WTC11 (cell line): ENCODE measurements at regions not wholly inside any gene's neighbourhood (a gene's known extent, or its start where the extent isn't known, plus 50 kb on each side); places are given as distances from the start of the nearest gene placed in this dataset.

Experiments
- ATAC-seq: fragments of 200-7000 bp; cut with Tn5 transposase; 2 replicates; pipeline ENCODE4 v1.10.0; 2021; ENCODE audit warnings: mild to moderate bottlenecking, moderate library complexity
- CTCF ChIA-PET: fragments of 300-600 bp; sonication (Branson Sonifier 250); formaldehyde crosslinking; loops from one replicate; lab custom pipeline; 2021; ENCODE audit warnings: antibody characterized with exemption; lab: Charles Lee
- POLR2A ChIA-PET: fragments of 350-600 bp; sonication (Branson Sonifier 250); formaldehyde crosslinking; loops from one replicate; lab custom pipeline; 2021; ENCODE audit warnings: antibody characterized with exemption; lab: Charles Lee
- DNase-seq: peaks from one replicate; pipeline ENCODE4 v3.0.0; 2021; ENCODE audit warnings: low spot score
- H3K27ac Mint-ChIP-seq: 2 replicates; pipeline ENCODE4 v1.8.0; 2021; ENCODE audit warnings: mixed read lengths
- H3K27me3 Mint-ChIP-seq: 2 replicates; pipeline ENCODE4 v1.8.0; 2021; ENCODE audit warnings: low read depth, mild to moderate bottlenecking, moderate library complexity, mixed read lengths
- H3K36me3 Mint-ChIP-seq: 2 replicates; pipeline ENCODE4 v1.8.0; 2021; ENCODE audit warnings: mixed read lengths
- H3K4me1 Mint-ChIP-seq: 2 replicates; pipeline ENCODE4 v1.8.0; 2022; ENCODE audit warnings: mixed read lengths
- H3K4me3 Mint-ChIP-seq: 2 replicates; pipeline ENCODE4 v1.8.0; 2021; ENCODE audit warnings: mild to moderate bottlenecking, moderate library complexity, mixed read lengths
- H3K9me3 Mint-ChIP-seq: 2 replicates; pipeline ENCODE4 v1.8.0; 2021; ENCODE audit warnings: mixed read lengths
- FOXK1 ChIP-seq: sonication (generic); formaldehyde crosslinking; IDR thresholded peaks from 2 replicates; pipeline ENCODE4 v1.8.0; 2022; ENCODE audit warnings: mild to moderate bottlenecking, moderate library complexity, missing genetic modification reagents
- IRF2 ChIP-seq: sonication (generic); formaldehyde crosslinking; IDR thresholded peaks from 2 replicates; pipeline ENCODE4 v1.8.0; 2022; ENCODE audit warnings: low read depth, missing genetic modification reagents, borderline replicate concordance
- MYBL2 ChIP-seq: sonication (generic); formaldehyde crosslinking; IDR thresholded peaks from 2 replicates; pipeline ENCODE4 v1.8.1; 2023; ENCODE audit warnings: mild to moderate bottlenecking, moderate library complexity, missing genetic modification reagents
- NFYB ChIP-seq: sonication (generic); formaldehyde crosslinking; conservative IDR thresholded peaks from 2 replicates; pipeline ENCODE4 v1.8.0; 2022; ENCODE audit warnings: low read depth, missing genetic modification reagents
- NR1H2 ChIP-seq: sonication (generic); formaldehyde crosslinking; IDR thresholded peaks from 2 replicates; pipeline ENCODE4 v1.9.0; 2021; ENCODE audit warnings: mild to moderate bottlenecking, moderate library complexity, missing genetic modification reagents
- NR3C1 ChIP-seq: sonication (generic); formaldehyde crosslinking; conservative IDR thresholded peaks from 2 replicates; pipeline ENCODE4 v1.8.1; 2023; ENCODE audit warnings: low read depth, mild to moderate bottlenecking, missing genetic modification reagents
- TEAD4 ChIP-seq: sonication (generic); formaldehyde crosslinking; IDR thresholded peaks from 2 replicates; pipeline ENCODE4 v1.8.0; 2022; ENCODE audit warnings: mild to moderate bottlenecking, missing genetic modification reagents
- ZNF263 ChIP-seq: sonication (generic); formaldehyde crosslinking; IDR thresholded peaks from 2 replicates; pipeline ENCODE4 v1.8.1; 2022; ENCODE audit warnings: low read depth, mild to moderate bottlenecking, moderate library complexity, missing genetic modification reagents
- ZNF396 ChIP-seq: fragments of 250-450 bp; sonication (Bioruptor Pico); IDR thresholded peaks from 2 replicates; pipeline ENCODE4 v1.8.0; 2021; ENCODE audit warnings: mild to moderate bottlenecking, moderate library complexity, borderline replicate concordance
- ZNF416 ChIP-seq: fragments of 250-450 bp; sonication (Bioruptor Pico); IDR thresholded peaks from 2 replicates; pipeline ENCODE4 v1.9.0; 2021; ENCODE audit warnings: mild to moderate bottlenecking, inconsistent platforms
- TF ChIP-seq, protein P1 (sequence below): sonication (generic); formaldehyde crosslinking; IDR thresholded peaks from 2 replicates; pipeline ENCODE4 v1.8.0; 2022; ENCODE audit warnings: mild to moderate bottlenecking, missing genetic modification reagents
- TF ChIP-seq, protein P2 (sequence below): sonication (generic); formaldehyde crosslinking; IDR thresholded peaks from 2 replicates; pipeline ENCODE4 v1.8.1; 2023; ENCODE audit warnings: mild to moderate bottlenecking, missing genetic modification reagents
- TF ChIP-seq, protein P3 (sequence below): sonication (generic); formaldehyde crosslinking; IDR thresholded peaks from 2 replicates; pipeline ENCODE4 v1.8.0; 2023; ENCODE audit warnings: mild to moderate bottlenecking, missing genetic modification reagents
- TF ChIP-seq, protein P4 (sequence below): fragments of 250-450 bp; sonication (Bioruptor Pico); IDR thresholded peaks from 2 replicates; pipeline ENCODE4 v1.9.0; 2021; ENCODE audit warnings: moderate library complexity, mild to moderate bottlenecking, inconsistent platforms, borderline replicate concordance
- TF ChIP-seq, protein P5 (sequence below): fragments of 250-450 bp; sonication (Bioruptor Pico); IDR thresholded peaks from 2 replicates; pipeline ENCODE4 v1.9.0; 2021; ENCODE audit warnings: mild to moderate bottlenecking
- TF ChIP-seq, protein P6 (sequence below): sonication (generic); formaldehyde crosslinking; IDR thresholded peaks from 2 replicates; pipeline ENCODE4 v1.8.1; 2023; ENCODE audit warnings: mild to moderate bottlenecking, moderate library complexity, missing genetic modification reagents
- TF ChIP-seq, protein P7 (sequence below): sonication (generic); formaldehyde crosslinking; IDR thresholded peaks from 2 replicates; pipeline ENCODE4 v1.8.0; 2023; ENCODE audit warnings: missing genetic modification reagents, mild to moderate bottlenecking, borderline replicate concordance

DNA sequence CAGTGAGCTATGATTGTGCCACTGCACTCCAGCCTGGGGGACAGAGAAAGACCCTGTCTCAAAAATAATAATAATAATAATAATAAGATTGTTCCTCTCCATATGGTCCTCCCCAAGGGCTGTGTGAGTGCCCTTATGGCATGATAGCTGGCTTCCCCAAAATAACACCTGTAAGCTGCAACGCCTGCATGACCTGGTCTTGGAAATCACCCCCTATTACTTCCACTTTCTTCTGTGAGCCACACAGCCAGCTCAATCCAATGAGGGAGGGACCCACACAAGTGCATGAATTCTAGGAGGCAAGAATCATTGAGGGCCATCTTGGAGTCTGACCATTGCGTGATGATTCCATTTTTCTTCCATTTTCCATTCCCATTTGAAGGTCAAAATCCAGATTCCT, 82.7 kb upstream of the CALN1 start:
- no peak overlapping the region for H3K4me3 Mint-ChIP-seq
- H3K27ac Mint-ChIP-seq = no peak overlapping the region
- H3K4me1 Mint-ChIP-seq = no peaks in the 10 kb centered on the region
- no peak for DNase-seq
- ChIA-PET POLR2A (no interaction called here), CTCF (interaction anchor here (0.6 to 2.3 kb wide), 19 partner anchors 9 to 743 kb away, joined by 3 to 14 read pairs (median 4); no protein-coding TSS in a partner anchor)
- TF ChIP-seq NR3C1 (CRISPR knock-in tag) = no peak
- TF ChIP-seq, protein P1, sequence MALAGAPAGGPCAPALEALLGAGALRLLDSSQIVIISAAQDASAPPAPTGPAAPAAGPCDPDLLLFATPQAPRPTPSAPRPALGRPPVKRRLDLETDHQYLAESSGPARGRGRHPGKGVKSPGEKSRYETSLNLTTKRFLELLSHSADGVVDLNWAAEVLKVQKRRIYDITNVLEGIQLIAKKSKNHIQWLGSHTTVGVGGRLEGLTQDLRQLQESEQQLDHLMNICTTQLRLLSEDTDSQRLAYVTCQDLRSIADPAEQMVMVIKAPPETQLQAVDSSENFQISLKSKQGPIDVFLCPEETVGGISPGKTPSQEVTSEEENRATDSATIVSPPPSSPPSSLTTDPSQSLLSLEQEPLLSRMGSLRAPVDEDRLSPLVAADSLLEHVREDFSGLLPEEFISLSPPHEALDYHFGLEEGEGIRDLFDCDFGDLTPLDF (CRISPR knock-in tag) = no peak
- TF ChIP-seq FOXK1 = no peak
- TF ChIP-seq IRF2 = no peak
- TF ChIP-seq, protein P2, sequence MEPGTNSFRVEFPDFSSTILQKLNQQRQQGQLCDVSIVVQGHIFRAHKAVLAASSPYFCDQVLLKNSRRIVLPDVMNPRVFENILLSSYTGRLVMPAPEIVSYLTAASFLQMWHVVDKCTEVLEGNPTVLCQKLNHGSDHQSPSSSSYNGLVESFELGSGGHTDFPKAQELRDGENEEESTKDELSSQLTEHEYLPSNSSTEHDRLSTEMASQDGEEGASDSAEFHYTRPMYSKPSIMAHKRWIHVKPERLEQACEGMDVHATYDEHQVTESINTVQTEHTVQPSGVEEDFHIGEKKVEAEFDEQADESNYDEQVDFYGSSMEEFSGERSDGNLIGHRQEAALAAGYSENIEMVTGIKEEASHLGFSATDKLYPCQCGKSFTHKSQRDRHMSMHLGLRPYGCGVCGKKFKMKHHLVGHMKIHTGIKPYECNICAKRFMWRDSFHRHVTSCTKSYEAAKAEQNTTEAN (CRISPR knock-in tag) = no peak
- no peak for TF ChIP-seq NFYB (CRISPR knock-in tag)
- TF ChIP-seq ZNF396 = no peak
- TF ChIP-seq, protein P3, sequence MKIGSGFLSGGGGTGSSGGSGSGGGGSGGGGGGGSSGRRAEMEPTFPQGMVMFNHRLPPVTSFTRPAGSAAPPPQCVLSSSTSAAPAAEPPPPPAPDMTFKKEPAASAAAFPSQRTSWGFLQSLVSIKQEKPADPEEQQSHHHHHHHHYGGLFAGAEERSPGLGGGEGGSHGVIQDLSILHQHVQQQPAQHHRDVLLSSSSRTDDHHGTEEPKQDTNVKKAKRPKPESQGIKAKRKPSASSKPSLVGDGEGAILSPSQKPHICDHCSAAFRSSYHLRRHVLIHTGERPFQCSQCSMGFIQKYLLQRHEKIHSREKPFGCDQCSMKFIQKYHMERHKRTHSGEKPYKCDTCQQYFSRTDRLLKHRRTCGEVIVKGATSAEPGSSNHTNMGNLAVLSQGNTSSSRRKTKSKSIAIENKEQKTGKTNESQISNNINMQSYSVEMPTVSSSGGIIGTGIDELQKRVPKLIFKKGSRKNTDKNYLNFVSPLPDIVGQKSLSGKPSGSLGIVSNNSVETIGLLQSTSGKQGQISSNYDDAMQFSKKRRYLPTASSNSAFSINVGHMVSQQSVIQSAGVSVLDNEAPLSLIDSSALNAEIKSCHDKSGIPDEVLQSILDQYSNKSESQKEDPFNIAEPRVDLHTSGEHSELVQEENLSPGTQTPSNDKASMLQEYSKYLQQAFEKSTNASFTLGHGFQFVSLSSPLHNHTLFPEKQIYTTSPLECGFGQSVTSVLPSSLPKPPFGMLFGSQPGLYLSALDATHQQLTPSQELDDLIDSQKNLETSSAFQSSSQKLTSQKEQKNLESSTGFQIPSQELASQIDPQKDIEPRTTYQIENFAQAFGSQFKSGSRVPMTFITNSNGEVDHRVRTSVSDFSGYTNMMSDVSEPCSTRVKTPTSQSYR (CRISPR knock-in tag) = no peak
- TF ChIP-seq, protein P4, sequence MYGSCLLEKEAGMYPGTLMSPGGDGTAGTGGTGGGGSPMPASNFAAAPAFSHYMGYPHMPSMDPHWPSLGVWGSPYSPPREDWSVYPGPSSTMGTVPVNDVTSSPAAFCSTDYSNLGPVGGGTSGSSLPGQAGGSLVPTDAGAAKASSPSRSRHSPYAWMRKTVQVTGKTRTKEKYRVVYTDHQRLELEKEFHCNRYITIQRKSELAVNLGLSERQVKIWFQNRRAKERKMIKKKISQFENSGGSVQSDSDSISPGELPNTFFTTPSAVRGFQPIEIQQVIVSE (CRISPR knock-in tag) = no peak
- TF ChIP-seq, protein P5, sequence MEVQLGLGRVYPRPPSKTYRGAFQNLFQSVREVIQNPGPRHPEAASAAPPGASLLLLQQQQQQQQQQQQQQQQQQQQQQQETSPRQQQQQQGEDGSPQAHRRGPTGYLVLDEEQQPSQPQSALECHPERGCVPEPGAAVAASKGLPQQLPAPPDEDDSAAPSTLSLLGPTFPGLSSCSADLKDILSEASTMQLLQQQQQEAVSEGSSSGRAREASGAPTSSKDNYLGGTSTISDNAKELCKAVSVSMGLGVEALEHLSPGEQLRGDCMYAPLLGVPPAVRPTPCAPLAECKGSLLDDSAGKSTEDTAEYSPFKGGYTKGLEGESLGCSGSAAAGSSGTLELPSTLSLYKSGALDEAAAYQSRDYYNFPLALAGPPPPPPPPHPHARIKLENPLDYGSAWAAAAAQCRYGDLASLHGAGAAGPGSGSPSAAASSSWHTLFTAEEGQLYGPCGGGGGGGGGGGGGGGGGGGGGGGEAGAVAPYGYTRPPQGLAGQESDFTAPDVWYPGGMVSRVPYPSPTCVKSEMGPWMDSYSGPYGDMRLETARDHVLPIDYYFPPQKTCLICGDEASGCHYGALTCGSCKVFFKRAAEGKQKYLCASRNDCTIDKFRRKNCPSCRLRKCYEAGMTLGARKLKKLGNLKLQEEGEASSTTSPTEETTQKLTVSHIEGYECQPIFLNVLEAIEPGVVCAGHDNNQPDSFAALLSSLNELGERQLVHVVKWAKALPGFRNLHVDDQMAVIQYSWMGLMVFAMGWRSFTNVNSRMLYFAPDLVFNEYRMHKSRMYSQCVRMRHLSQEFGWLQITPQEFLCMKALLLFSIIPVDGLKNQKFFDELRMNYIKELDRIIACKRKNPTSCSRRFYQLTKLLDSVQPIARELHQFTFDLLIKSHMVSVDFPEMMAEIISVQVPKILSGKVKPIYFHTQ = no peak
- no peak for TF ChIP-seq ZNF263 (CRISPR knock-in tag)
- TF ChIP-seq ZNF416 (CRISPR knock-in tag) = no peak
- TF ChIP-seq, protein P6, sequence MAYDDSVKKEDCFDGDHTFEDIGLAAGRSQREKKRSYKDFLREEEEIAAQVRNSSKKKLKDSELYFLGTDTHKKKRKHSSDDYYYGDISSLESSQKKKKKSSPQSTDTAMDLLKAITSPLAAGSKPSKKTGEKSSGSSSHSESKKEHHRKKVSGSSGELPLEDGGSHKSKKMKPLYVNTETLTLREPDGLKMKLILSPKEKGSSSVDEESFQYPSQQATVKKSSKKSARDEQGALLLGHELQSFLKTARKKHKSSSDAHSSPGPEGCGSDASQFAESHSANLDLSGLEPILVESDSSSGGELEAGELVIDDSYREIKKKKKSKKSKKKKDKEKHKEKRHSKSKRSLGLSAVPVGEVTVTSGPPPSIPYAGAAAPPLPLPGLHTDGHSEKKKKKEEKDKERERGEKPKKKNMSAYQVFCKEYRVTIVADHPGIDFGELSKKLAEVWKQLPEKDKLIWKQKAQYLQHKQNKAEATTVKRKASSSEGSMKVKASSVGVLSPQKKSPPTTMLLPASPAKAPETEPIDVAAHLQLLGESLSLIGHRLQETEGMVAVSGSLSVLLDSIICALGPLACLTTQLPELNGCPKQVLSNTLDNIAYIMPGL (CRISPR knock-in tag) = no peak
- TF ChIP-seq MYBL2 = no peak
- no peak for TF ChIP-seq TEAD4 (CRISPR knock-in tag)
- TF ChIP-seq NR1H2 (CRISPR knock-in tag) = no peak
- TF ChIP-seq, protein P7, sequence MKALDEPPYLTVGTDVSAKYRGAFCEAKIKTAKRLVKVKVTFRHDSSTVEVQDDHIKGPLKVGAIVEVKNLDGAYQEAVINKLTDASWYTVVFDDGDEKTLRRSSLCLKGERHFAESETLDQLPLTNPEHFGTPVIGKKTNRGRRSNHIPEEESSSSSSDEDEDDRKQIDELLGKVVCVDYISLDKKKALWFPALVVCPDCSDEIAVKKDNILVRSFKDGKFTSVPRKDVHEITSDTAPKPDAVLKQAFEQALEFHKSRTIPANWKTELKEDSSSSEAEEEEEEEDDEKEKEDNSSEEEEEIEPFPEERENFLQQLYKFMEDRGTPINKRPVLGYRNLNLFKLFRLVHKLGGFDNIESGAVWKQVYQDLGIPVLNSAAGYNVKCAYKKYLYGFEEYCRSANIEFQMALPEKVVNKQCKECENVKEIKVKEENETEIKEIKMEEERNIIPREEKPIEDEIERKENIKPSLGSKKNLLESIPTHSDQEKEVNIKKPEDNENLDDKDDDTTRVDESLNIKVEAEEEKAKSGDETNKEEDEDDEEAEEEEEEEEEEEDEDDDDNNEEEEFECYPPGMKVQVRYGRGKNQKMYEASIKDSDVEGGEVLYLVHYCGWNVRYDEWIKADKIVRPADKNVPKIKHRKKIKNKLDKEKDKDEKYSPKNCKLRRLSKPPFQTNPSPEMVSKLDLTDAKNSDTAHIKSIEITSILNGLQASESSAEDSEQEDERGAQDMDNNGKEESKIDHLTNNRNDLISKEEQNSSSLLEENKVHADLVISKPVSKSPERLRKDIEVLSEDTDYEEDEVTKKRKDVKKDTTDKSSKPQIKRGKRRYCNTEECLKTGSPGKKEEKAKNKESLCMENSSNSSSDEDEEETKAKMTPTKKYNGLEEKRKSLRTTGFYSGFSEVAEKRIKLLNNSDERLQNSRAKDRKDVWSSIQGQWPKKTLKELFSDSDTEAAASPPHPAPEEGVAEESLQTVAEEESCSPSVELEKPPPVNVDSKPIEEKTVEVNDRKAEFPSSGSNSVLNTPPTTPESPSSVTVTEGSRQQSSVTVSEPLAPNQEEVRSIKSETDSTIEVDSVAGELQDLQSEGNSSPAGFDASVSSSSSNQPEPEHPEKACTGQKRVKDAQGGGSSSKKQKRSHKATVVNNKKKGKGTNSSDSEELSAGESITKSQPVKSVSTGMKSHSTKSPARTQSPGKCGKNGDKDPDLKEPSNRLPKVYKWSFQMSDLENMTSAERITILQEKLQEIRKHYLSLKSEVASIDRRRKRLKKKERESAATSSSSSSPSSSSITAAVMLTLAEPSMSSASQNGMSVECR (CRISPR knock-in tag) = no peak
- H3K36me3 Mint-ChIP-seq = peaks cover 10% of the 10 kb centered on the region
- H3K9me3 Mint-ChIP-seq = peaks cover 20% of the 10 kb centered on the region
- ATAC-seq = no peak
- no peaks in the 10 kb centered on the region; the same call in 1 of the 2 replicates for H3K27me3 Mint-ChIP-seq
